GM23338 (cell line): ENCODE measurements at regions not wholly inside any gene's neighbourhood (a gene's known extent, or its start where the extent isn't known, plus 50 kb on each side); places are given as distances from the start of the nearest gene placed in this dataset.

Experiments
- ATAC-seq: fragments of 200-7000 bp; cut with Tn5 transposase; 3 replicates; pipeline ENCODE4 v1.9.1; 2020
- DNase-seq: peaks from one replicate; pipeline ENCODE4 v3.0.0-alpha.2; 2015; ENCODE audit warnings: low spot score
- H2AFZ ChIP-seq: fragments of 200-600 bp; sonication (generic); 2 replicates; pipeline ENCODE4 v1.8.0; 2016; ENCODE audit warnings: antibody characterized with exemption, mild to moderate bottlenecking, moderate library complexity
- H3F3A ChIP-seq: fragments of 200-600 bp; sonication (generic); replicated peaks from 2 replicates; pipeline ENCODE4 v1.8.0; 2017; ENCODE audit warnings: antibody characterized with exemption, mixed run types, low read depth
- H3K27ac ChIP-seq: fragments of 200-600 bp; sonication (generic); 2 replicates; pipeline ENCODE4 v1.6.1; 2016; ENCODE audit warnings: low read depth
- H3K27me3 ChIP-seq: fragments of 200-600 bp; sonication (generic); 2 replicates; pipeline ENCODE4 v1.8.0; 2016; ENCODE audit warnings: mild to moderate bottlenecking, mixed run types, moderate library complexity; ENCODE audit not compliant: insufficient read depth
- H3K36me3 ChIP-seq: fragments of 200-600 bp; sonication (generic); 2 replicates; pipeline ENCODE4 v1.8.0; 2016; ENCODE audit warnings: mild to moderate bottlenecking; ENCODE audit not compliant: insufficient read depth
- H3K4me1 ChIP-seq: fragments of 200-600 bp; sonication (generic); 2 replicates; pipeline ENCODE4 v1.8.0; 2016; ENCODE audit warnings: mild to moderate bottlenecking, moderate library complexity; ENCODE audit not compliant: insufficient read depth
- H3K4me2 ChIP-seq: fragments of 200-600 bp; sonication (generic); 2 replicates; pipeline ENCODE4 v1.7.1; 2017; ENCODE audit warnings: mixed run types
- H3K4me3 ChIP-seq: fragments of 200-600 bp; sonication (generic); 2 replicates; pipeline ENCODE4 v1.6.1; 2016; ENCODE audit warnings: mixed run types
- H3K79me2 ChIP-seq: fragments of 200-600 bp; sonication (generic); replicated peaks from 2 replicates; pipeline ENCODE4 v1.8.0; 2017; ENCODE audit warnings: mild to moderate bottlenecking; ENCODE audit not compliant: insufficient read depth
- H3K9me2 ChIP-seq: fragments of 200-600 bp; sonication (generic); 2 replicates; pipeline ENCODE4 v1.8.0; 2017; ENCODE audit not compliant: insufficient read depth
- H4K20me1 ChIP-seq: fragments of 200-600 bp; sonication (generic); replicated peaks from 2 replicates; pipeline ENCODE4 v1.8.0; 2017; ENCODE audit warnings: mild to moderate bottlenecking; ENCODE audit not compliant: insufficient read depth
- H3K27ac Mint-ChIP-seq: 2 replicates; pipeline ENCODE4 v1.8.0; 2020; ENCODE audit warnings: inconsistent platforms, mild to moderate bottlenecking, moderate library complexity, mixed read lengths
- H3K27me3 Mint-ChIP-seq: 3 replicates; pipeline ENCODE4 v1.8.0; 2022; ENCODE audit warnings: low read depth, mild to moderate bottlenecking, moderate library complexity, mixed read lengths, inconsistent platforms; ENCODE audit not compliant: insufficient read depth, poor library complexity
- H3K36me3 Mint-ChIP-seq: 3 replicates; pipeline ENCODE4 v1.8.0; 2021; ENCODE audit warnings: low read depth, mild to moderate bottlenecking, inconsistent platforms, moderate library complexity, mixed read lengths
- H3K4me1 Mint-ChIP-seq: 3 replicates; pipeline ENCODE4 v1.8.0; 2020; ENCODE audit warnings: mild to moderate bottlenecking, inconsistent platforms, mixed read lengths
- H3K4me3 Mint-ChIP-seq: 3 replicates; pipeline ENCODE4 v1.8.0; 2021; ENCODE audit warnings: moderate library complexity, mild to moderate bottlenecking, inconsistent platforms, mixed read lengths
- H3K9me3 Mint-ChIP-seq: 3 replicates; pipeline ENCODE4 v1.8.0; 2020; ENCODE audit warnings: moderate library complexity, mild to moderate bottlenecking, inconsistent platforms, mixed read lengths
- CREB1 ChIP-seq: fragments of 250-450 bp; sonication (Bioruptor Pico); IDR thresholded peaks from 2 replicates; pipeline ENCODE4 v1.5.0; 2020; ENCODE audit warnings: low read depth, mild to moderate bottlenecking, moderate library complexity
- EZH2 ChIP-seq: fragments of 200-600 bp; sonication (generic); IDR thresholded peaks from one replicate; pipeline ENCODE4 v1.8.0; 2017; ENCODE audit warnings: antibody characterized with exemption, mild to moderate bottlenecking, low read depth; ENCODE audit not compliant: unreplicated experiment
- EZH2phosphoT487 ChIP-seq: fragments of 200-600 bp; sonication (generic); IDR thresholded peaks from one replicate; pipeline ENCODE4 v1.8.1; 2018; ENCODE audit warnings: antibody characterized with exemption; ENCODE audit not compliant: unreplicated experiment
- JUNB ChIP-seq: IDR thresholded peaks from one replicate; pipeline ENCODE4 v1.6.1; 2016; ENCODE audit warnings: antibody characterized with exemption; ENCODE audit not compliant: unreplicated experiment
- NANOG ChIP-seq: IDR thresholded peaks from 2 replicates; pipeline ENCODE4 v1.6.1; 2016; ENCODE audit warnings: antibody characterized with exemption, borderline replicate concordance
- STAT1 ChIP-seq: IDR thresholded peaks from one replicate; pipeline ENCODE4 v1.6.1; 2016; ENCODE audit warnings: antibody characterized with exemption; ENCODE audit not compliant: unreplicated experiment
- ZNF114 ChIP-seq: fragments of 250-450 bp; sonication (Bioruptor Pico); IDR thresholded peaks from 2 replicates; pipeline ENCODE4 v1.5.0; 2020; ENCODE audit warnings: mild to moderate bottlenecking, moderate library complexity
- TF ChIP-seq, protein P1 (sequence below): IDR thresholded peaks from one replicate; pipeline ENCODE4 v1.6.1; 2018; ENCODE audit warnings: antibody characterized with exemption; ENCODE audit not compliant: unreplicated experiment
- TF ChIP-seq, protein P2 (sequence below): IDR thresholded peaks from 2 replicates; pipeline ENCODE4 v1.6.1; 2016; ENCODE audit warnings: antibody characterized with exemption

GRCh38 chr9:99363509-99363908, 141.4 kb downstream of the SEC61B start (continued):
- TF ChIP-seq EZH2phosphoT487 (no peak), JUNB (no peak), NANOG (no peak)

DNA sequence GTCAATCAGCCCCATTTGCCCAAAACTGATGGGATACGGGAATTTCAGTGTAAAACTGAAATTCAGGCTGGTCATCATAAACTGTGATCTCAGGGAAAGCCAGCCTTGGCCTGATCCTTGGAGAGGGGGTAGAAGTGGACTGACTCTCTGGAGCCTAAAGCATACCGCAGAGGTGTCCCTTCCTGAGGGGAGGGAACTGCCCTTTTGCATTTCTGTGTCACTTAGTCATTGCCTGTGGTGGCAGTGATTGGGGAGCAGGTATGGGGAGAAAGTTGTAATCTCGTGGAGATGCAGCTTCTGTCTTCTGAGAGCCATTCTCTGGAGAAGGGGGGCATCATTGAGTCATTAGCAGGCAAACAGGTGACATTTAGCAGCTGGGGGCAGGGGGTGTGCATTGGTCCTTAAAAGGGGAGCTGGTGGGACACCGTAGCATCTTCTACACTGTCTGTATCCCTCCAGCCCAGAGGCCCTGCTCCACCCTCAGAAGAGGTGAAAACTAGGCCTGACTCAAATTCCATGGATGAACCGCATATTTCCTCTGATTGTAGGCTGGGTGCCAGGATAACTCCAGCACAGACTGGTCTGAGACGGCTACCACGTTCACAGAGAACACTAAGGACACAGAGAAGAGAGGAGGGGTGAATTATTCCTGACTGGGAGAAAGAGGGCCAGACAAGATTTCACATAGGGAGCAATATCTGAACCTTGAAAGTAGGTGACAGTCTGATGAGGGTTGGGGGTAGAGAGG, 143.3 kb downstream of the SEC61B start:
- TF ChIP-seq NANOG (no peak), STAT1 (no peak), CREB1 (no peak), EZH2 (no peak), ZNF114 (CRISPR knock-in tag) (no peak)
- TF ChIP-seq, protein P1, sequence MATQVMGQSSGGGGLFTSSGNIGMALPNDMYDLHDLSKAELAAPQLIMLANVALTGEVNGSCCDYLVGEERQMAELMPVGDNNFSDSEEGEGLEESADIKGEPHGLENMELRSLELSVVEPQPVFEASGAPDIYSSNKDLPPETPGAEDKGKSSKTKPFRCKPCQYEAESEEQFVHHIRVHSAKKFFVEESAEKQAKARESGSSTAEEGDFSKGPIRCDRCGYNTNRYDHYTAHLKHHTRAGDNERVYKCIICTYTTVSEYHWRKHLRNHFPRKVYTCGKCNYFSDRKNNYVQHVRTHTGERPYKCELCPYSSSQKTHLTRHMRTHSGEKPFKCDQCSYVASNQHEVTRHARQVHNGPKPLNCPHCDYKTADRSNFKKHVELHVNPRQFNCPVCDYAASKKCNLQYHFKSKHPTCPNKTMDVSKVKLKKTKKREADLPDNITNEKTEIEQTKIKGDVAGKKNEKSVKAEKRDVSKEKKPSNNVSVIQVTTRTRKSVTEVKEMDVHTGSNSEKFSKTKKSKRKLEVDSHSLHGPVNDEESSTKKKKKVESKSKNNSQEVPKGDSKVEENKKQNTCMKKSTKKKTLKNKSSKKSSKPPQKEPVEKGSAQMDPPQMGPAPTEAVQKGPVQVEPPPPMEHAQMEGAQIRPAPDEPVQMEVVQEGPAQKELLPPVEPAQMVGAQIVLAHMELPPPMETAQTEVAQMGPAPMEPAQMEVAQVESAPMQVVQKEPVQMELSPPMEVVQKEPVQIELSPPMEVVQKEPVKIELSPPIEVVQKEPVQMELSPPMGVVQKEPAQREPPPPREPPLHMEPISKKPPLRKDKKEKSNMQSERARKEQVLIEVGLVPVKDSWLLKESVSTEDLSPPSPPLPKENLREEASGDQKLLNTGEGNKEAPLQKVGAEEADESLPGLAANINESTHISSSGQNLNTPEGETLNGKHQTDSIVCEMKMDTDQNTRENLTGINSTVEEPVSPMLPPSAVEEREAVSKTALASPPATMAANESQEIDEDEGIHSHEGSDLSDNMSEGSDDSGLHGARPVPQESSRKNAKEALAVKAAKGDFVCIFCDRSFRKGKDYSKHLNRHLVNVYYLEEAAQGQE: no peak
- no peaks in the 10 kb centered on the region for H4K20me1 ChIP-seq
- Mint-ChIP-seq H3K4me1 (peaks cover 12% of the 10 kb centered on the region; the same call in 2 of the 3 replicates), H3K4me3 (no peak overlapping the region), H3K27me3 (peaks cover 4% of the 10 kb centered on the region), H3K36me3 (no peaks in the 10 kb centered on the region), H3K9me3 (no peaks in the 10 kb centered on the region), H3K27ac (no peak overlapping the region)
- H3K27me3 ChIP-seq: no peaks in the 10 kb centered on the region
- DNase-seq (no peak), ATAC-seq (no peak)
- H3K36me3 ChIP-seq: no peaks in the 10 kb centered on the region
- H3K4me2 ChIP-seq: no peak overlapping the region
- H3K4me1 ChIP-seq: no peaks in the 10 kb centered on the region; the same call in 1 of the 2 replicates
- no peak overlapping the region for H2AFZ ChIP-seq
- H3F3A ChIP-seq: no peaks in the 10 kb centered on the region
- no peaks in the 10 kb centered on the region for H3K9me2 ChIP-seq
- no peak overlapping the region for H3K4me3 ChIP-seq
- H3K27ac ChIP-seq: no peak overlapping the region
- H3K79me2 ChIP-seq: no peaks in the 10 kb centered on the region

DNA sequence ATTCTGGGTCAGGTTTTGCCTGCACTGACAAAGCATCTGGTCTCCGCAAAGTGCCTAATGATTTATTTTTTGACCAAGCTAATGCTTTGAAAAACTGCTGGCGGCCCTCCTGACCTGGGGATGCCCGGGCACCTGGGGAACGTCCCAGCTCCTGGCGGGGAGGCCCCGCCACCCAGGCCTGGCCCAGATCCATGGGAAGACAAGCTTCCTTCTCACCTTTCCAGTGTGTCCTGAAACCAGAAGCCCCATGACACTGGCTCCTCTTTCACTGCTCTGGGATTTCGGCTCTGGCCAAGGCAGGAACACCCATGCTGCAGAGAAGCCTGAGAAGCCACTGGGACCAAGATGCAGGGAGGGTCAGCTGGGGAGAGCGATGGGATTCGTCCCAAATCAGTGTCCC, 144.1 kb downstream of the SEC61B start:
- Histone ChIP-seq H3K4me2 (no peak overlapping the region), H4K20me1 (no peaks in the 10 kb centered on the region), H3F3A (no peaks in the 10 kb centered on the region), H3K27me3 (no peaks in the 10 kb centered on the region), H3K4me1 (no peaks in the 10 kb centered on the region; the same call in 1 of the 2 replicates), H2AFZ (no peak overlapping the region), H3K4me3 (no peak overlapping the region), H3K36me3 (no peaks in the 10 kb centered on the region), H3K27ac (no peak overlapping the region), H3K79me2 (no peaks in the 10 kb centered on the region), H3K9me2 (no peaks in the 10 kb centered on the region)
- no peak for DNase-seq
- no peaks in the 10 kb centered on the region for H3K36me3 Mint-ChIP-seq
- no peaks in the 10 kb centered on the region for H3K9me3 Mint-ChIP-seq
- no peak for ATAC-seq
- H3K4me3 Mint-ChIP-seq: no peak overlapping the region
- H3K27me3 Mint-ChIP-seq: peaks cover 4% of the 10 kb centered on the region
- no peak overlapping the region for H3K27ac Mint-ChIP-seq
- H3K4me1 Mint-ChIP-seq: peaks cover 12% of the 10 kb centered on the region; the same call in 2 of the 3 replicates
- TF ChIP-seq STAT1 (no peak), CREB1 (no peak), JUNB (no peak), NANOG (no peak), EZH2 (no peak)
- TF ChIP-seq, protein P2, sequence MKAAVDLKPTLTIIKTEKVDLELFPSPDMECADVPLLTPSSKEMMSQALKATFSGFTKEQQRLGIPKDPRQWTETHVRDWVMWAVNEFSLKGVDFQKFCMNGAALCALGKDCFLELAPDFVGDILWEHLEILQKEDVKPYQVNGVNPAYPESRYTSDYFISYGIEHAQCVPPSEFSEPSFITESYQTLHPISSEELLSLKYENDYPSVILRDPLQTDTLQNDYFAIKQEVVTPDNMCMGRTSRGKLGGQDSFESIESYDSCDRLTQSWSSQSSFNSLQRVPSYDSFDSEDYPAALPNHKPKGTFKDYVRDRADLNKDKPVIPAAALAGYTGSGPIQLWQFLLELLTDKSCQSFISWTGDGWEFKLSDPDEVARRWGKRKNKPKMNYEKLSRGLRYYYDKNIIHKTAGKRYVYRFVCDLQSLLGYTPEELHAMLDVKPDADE: no peak
- TF ChIP-seq, protein P1: no peak
